GM19463 (cell line): ENCODE measurements at regions not wholly inside any gene's neighbourhood (a gene's known extent, or its start where the extent isn't known, plus 50 kb on each side); places are given as distances from the start of the nearest gene placed in this dataset.
"Not testable (repeated sequence)": the region's sequence is repeated elsewhere in the genome, so short reads cannot be mapped to it uniquely, and the experiment has no call there.

Experiments used
- ATAC-seq: cut with Tn5 transposase; IDR thresholded peaks from one replicate; pipeline ENCODE4 v1.9.1; 2021; ENCODE audit warnings: mild to moderate bottlenecking, moderate library complexity; ENCODE audit not compliant: unreplicated experiment

- no peak for ATAC-seq
Measured at GRCh38 chr9:85108746-85109145, 439.2 kb downstream of the NTRK2 start.

GRCh38 chr9:85108229-85108628, 438.7 kb downstream of the NTRK2 start:
- no peak for ATAC-seq

GRCh38 chr9:85089188-85089969, 419.9 kb downstream of the NTRK2 start:
- ATAC-seq, result no peak

- no peak for ATAC-seq
Measured at GRCh38 chr9:85081963-85082362, 412.4 kb downstream of the NTRK2 start.

GRCh38 chr9:85079349-85079748, 409.8 kb downstream of the NTRK2 start:
- ATAC-seq, result no peak

- no peak for ATAC-seq
Measured at GRCh38 chr9:85077944-85078343, 408.4 kb downstream of the NTRK2 start.

- ATAC-seq, result not testable (repeated sequence)
Measured at GRCh38 chr9:85077146-85077545, 407.6 kb downstream of the NTRK2 start.
